ENCODE measurements at regions not wholly inside any gene's neighbourhood (a gene's known extent, or its start where the extent isn't known, plus 50 kb on each side); places are given as distances from the start of the nearest gene placed in this dataset.
"Not testable (repeated sequence)": the region's sequence is repeated elsewhere in the genome, so short reads cannot be mapped to it uniquely, and the experiment has no call there.

DNA sequence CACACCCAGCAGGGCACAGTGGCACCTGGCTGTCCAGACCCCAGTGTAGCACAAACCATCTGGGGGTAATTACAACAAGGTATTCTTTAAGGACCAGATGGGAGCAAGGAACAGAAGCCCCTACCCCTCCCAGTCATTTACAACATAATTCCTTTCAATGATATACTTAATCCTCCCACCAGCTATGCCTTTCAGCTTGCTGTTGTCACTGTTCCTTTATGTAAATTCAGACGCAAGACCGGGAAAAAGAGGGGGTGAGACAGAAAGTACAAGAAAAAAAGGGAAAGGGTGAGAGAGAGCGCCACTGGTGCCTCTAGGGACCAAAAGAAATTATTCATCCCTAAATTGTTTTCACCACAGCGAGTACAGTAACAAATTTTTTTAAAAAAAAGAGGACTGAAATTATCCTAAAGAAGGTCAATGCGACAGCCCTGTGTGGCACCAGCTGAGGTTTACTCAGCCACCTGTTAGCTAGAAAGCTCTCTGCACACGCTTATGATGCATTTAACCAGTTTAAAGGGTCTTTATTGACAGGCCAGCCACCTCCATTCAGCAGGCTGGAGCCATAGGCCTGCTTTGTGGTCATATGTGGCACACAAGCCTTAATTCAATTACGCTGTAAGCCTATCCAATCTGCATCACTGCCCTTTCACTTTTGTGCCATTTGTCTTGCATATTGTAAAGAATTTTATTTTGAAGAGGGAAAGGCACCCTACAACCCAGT is 210.2 kb upstream of the ISL1 start:
- no peak for DNase-seq

DNA sequence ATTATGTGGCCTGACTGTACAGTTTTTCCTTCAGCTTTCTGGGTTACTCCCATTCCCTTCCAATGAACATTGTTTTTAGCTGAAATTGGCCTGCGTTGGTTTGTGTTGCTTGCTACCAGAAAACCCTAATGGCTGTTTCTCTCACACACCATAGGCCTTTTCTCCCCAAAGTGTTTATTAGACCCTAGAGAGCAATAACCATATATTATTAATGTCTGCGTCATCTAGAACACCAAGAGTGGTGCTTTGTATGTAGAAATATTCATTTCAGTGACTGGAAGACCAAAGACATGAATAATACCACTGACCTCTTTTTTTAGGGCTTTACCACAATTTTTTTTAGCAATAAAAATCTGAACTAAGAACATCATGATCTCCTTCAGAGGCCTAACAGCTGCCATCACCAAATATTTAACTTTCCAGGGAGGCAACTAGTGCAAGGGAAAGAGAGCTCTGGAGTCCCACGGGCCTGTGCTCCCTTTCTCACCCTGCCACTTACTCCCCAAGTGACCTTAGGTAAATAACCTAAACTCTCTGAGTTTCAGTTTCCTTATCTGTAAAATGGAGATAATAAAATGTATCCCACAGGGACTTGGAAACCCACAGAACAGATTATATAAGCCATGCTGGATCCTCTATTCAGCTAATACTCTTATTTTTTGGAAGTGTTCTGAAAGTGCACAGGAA is 201.9 kb upstream of the ISL1 start:
- DNase-seq, result no peak

DNA sequence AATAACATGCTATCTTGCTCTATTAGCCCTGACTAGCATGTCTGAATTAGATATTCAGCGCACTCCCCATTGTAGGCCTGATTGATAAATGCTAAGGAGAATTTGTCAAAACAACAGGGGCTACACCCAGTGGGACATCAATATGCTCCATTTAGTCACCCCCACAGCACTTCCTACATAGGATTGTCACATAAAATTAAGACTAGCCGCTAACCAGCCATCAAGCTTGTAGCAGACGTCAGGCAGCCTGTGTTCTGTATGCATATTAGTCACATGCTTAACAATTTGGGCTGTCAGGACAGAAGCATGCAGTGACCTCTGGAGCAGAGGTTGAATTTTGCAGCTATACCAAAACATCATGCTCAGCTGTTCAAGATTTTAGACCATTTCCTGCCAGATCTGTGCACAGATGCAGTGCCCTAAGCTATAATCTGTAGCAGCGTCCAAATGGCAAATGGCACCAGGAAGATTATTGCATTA is 197.4 kb upstream of the ISL1 start:
- DNase-seq, result no peak

DNA sequence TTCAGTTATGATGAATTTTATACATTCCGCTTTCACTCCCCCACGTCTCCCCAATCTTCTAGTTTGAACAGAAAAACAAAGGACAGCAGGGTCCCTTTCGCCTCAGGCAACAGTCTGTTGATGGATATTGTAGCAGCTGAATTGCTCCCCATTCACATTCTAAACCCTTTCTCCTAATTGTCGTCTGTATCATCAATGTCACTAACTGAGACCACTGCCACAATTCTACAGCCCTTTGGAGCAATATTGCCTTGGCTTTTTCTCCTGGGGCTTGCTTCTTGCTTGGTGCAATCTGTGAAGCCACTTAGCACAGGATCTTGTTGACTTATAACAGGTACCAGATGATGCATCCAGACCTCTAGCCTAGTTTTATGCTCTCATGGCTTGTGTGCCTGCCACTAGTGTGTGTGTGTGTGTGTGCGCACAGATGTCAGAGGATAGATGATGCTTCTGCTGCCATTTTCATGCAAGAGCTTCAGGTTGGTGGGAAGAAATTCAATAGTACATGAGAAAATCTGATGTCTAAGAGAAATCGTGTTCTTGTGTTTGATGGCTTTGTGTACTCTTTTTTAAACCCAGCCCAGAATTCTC is 195.2 kb upstream of the ISL1 start:
- DNase-seq, result no peak

DNA sequence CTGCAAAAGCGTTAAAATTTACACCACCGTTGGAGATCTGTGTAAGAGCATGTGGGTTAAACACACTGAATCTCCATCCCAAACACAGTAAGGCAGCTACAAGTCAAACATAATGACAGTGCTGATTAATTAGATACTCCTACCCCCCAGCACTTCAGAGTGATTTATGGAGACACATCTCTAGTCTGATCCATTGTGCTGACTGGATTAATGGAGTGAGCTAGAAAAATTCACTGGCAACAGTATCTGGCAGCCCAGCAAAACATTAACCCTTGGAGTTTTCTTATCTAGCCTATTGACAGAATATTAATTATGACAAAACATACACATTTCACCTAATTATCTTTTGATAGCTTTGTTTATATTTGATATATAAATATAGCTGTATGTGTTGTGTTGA is 188.6 kb upstream of the ISL1 start:
- no peak for DNase-seq

DNA sequence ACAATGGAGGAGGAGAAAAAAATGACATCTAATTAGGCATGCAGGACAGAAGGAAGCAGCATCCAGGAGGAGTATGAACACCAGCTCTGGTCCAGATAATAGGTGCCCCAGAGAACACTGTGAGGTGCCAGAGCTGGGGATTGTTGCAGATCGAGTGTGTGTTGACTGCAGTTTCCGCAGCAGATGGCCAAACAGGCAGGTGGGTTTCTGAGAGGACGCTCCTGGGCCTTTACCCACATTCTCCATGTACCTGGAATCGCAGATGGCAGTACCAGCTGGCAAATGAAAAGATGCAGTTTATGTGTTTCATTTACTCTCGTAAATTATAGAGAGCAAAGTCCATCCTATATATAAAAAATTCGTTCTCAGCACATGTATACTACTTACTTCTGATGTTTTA is 182.2 kb upstream of the ISL1 start:
- DNase-seq, result no peak

DNA sequence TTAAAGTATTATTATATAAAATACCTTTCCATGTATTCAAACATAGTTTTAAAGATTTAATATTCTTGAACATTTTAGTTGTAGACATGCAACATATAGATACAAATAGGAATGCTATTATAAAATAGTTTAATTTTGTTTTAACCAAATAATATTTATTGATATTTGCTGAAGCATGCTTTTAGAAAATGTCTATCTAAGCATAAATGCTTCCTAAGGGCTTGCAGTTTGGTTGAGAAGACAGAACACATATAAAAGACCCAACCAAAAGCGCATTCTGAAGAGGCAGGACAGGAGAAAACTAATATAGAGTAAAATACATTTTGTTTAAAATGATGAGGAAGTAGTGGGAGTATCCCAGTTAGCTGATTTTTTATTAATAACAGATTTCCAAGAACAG is 181.5 kb upstream of the ISL1 start:
- DNase-seq, result no peak

DNA sequence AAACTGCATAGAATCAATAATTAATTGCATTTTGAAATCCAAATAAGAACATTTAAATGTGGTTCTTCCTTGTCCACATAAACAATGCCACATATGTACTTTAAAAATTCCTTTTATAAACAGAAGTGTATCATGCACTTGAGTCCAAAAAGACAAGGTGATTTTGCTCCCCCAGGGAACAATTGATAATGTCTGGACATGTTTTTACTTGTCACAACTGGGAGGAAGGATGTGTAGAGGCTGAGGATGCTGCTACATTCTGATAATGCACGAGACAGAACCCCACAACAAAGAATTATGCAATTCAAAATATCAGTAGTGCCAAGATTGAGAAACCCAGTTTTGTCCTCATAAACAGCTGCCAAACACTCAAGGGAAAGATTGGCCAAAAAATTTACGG is 181.1 kb upstream of the ISL1 start:
- DNase-seq, result no peak

DNA sequence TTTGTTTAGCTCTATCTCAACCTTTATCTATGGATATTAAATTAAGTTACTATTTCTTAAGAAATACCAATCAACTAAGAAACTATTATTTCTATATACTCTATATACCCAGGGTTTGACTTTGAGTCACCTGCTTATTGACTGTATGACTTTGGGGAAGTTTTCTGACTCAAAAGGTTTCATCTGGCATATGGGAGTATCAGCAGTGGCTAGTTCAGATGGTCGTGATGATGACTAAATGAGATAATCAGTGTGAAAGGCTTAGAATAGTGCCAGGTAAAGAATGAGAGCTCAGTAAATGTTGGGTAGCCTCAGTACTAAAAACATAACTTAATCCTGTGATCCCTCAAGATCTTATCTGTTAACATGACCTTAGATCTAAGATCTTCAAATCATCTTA is 179.7 kb upstream of the ISL1 start:
- peak; percentile 1 for DNase-seq

DNA sequence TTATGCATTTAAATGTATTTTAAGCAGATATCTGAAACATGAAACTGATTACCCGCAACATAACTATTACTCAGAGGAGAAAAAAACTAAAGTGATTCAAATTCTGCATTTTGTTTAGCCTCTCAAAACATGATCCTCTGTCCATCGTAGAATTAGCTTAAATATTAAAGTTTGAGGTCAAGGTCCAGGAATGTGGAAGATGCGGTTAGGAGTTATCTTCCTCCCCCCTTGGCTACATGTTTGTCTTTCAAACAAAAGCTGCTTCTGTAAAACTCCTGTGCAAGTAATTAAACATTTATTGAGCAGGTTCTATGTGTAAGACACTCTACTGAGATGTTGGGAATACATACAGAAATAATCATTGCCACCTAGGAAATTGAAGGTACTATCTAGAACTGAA is 175.0 kb upstream of the ISL1 start:
- DNase-seq, result no peak

DNA sequence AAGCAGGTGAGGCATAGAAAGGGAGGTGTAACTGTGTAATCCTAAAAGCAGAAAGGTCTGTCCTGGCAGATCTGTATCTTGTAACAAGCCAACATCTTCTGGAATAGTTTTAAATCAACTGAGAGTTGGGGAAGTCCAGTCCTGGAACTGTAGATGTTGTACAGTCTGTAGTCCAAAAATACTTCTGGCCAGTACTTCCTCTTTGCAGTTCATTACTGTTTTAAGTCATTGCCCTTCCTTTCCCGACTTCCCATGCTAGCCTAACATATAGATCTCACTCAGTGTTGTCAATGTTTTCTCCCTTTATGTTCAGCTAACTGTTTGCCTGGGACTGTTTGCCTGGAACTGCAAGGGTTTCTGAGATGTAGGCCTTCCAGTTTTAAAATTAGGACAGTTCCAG is 168.5 kb upstream of the ISL1 start:
- no peak for DNase-seq

DNA sequence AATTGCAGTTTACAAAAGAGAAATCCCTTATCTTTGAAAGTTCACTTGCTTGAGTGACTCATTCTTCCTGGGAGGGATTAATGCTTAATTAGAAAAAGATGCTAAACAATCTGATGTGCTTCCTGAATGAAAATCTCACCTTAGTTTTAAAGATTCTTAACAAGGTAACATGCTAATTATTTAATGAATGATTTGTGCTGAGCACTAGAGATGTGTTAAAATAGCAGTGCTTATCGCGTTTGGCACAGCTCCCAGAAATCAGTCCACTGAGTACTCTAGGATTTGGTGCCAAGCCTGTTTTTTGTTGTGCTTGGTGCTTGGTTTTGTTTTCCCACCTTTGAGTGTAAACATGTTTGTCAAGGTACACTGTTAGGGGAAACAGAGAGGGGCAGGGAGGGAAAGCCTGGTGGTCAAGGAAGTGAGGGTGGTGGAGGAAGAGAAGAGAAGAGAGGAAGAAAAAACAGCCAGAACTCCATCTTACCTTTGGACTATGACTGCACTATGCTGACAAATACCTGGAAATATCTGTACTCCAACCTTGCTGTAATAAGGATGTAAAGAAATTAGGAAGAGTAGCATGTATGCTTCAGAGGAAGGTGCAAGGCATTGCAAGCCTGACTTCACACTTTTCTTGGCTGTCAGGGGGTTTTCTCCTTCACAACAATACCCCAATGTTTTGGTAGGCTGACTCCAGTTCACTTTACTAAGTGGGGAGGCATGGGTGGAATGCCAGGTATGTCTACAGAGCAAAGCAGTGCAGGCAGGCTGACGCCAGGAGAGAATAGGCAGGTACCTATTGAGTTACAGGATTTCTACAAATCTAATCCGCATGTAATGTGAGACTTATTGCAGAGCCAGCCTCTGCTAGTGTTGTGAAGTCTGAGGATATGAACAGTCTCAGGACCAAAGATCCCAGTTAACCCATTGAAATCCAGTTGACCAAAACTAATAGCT is 157.2 kb upstream of the ISL1 start:
- DNase-seq, result no peak

DNA sequence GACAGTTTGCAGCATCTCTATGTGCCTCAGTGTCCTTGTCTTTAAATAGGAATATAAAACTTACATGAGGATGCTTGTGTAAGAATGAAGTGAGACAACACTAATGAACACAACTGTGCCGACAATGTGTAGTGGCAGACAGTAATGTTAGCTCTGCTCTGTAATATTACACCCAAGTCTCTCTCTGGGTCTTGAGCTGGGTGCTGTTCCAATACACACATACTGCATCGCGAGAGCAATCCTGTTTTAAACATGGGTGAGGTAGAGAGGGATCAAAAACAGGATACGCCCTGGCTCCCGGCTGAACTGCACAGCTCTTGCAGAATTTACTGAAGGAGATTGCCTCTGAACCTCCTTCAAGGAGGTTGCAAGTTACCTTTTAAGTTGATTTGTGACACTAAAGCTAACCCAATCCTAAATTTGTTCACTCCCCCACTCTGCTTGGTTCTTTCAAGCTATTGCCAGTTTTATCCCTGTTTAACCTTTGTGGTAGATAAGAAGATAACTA is 155.2 kb upstream of the ISL1 start:
- DNase-seq, result no peak

DNA sequence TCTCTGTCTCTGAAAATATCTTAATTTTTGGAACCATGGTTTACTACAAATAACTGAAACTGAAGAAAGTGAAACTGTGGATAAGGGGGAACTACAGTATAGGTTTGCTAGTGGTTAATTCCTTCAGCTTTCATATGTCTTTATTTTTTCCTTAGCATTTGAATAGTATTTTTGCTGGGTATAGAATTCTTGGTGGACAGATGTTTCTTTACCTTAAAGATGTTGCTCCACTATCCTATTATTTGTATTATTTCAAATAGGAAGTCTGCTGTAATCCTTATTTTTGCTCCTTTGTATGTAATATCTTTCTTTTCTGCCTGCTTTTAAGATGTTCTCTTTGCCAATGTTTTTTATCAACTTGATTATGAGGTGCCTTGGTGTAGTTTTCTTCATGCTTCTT is 152.9 kb upstream of the ISL1 start:
- DNase-seq, result no peak

DNA sequence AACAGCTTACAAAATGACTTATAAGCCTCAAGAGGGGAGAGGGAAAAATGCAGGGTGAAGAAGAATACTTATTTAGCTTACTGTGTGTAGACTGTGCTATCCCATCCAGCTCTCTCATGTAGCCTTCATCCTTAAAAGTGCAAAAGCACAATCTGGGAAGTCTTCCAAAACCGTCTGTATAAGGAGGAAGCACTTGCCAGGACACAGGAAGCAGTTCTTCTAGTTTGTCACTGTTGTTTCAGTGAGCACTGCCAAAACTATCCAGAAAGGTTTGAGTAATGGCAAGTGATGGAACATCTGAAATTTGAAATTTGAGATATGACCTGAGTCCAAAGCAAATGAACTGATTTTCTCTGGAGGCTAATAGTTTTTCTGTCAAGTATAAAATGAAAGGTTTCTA is 140.8 kb upstream of the ISL1 start:
- DNase-seq, result no peak

DNA sequence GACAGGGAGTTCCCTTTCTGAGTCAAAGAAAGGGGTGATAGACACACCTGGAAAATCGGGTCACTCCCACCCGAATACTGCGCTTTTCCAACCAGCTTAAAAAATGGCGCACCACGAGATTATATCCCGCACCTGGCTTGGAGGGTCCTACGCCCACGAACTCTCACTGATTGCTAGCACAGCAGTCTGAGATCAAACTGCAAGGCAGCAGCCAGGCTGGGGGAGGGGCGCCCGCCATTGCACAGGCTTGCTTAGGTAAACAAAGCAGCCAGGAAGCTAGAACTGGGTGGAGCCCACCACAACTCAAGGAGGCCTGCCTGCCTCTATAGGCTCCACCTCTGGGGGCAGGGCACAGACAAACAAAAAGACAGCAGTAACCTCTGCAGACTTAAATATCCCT is 132.3 kb upstream of the ISL1 start:
- DNase-seq, result not testable (repeated sequence)

DNA sequence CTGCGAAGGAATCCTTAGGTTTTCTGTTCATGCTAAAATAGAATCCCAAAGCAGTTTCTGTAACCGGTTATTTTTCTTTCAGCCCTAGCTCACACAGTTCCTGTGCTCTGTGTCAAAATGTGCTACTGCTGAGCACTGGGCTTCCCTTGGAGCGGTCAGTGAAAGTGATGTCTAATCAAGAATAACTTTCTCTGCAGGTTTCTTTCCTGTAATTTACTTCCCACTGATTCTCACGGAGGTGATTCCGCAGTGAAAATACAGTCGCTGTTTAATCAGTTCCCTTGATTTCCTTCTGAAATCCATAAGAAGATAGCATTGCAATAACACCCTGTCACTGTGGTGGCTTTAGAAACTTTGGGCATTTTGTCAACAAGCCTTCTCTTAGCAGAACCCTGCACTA is 112.0 kb upstream of the ISL1 start:
- DNase-seq, result no peak

DNA sequence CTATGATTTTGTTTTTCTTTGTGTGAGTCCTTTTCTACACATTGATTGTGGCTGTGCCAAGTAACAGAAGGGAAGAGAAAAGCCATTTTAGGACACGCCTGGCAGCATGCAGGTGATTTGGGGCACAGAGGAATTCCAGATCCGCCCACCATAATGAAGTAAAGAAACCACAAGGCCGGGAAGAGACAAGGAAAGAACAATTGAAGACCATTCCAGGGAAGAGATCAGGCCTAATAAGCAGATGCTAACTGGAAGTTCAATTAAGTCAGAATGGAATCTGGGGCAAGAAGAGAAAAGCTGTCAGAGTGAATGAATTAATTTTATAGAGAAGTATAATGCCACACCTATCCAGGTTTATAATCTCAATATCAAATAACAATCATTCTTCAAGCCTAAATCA is 110.2 kb upstream of the ISL1 start:
- DNase-seq, result no peak

DNA sequence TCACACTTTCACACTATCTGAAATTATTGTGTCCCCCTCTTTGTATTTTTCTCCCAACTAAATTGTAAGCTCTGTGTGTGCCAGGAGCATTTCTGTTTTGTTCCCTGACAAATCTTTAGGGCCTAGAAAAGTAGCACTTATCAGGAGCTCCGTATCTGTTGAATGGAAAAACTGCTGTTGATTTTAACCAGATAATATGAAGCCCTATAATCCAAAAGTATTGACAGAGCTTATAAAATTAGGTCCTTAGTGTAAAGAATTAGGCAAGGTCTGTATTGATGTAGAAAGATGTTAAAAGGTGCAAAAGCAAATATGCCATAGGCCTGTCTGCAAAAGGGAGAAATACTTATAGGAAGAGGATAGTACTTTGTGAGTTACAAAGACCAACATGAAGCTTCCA is 109.4 kb upstream of the ISL1 start:
- DNase-seq, result no peak

DNA sequence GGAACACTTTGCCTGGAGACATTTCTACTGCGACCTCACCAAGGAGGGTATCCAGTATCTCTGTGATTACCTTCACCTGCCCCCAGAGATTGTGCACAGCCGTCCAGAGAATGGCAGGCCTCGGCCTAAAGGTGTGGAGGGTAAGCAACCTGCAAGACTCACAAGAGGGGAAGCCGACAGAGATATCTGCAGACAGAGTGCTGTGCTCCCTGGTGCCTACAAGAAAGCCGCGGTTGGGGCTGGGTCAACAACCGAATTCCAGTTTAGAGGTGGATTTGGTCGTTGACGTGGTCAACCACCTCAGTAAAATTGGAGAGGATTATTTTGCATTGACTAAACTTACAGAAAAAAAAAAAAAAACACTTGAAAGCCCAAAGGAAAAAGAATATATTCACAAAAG is 107.8 kb upstream of the ISL1 start:
- DNase-seq, result no peak

DNA sequence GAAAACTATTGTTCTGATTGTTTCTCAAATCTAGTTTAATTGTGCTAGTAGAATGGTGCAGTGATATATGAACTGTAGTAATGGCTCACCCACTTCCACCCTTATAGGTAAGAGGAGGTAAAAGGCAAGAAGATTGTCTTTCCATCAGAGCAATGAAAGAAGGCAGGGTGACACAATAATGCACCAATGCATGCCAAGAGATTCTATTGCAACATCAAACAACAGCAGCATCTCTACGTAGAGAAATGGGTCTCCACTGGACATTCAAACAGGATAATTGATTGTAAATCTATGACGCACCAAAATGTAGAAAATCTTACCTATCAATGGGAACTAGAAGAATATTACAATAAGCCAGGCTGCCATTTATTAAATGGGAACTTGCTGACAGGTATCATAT is 107.0 kb upstream of the ISL1 start:
- no peak for DNase-seq

DNA sequence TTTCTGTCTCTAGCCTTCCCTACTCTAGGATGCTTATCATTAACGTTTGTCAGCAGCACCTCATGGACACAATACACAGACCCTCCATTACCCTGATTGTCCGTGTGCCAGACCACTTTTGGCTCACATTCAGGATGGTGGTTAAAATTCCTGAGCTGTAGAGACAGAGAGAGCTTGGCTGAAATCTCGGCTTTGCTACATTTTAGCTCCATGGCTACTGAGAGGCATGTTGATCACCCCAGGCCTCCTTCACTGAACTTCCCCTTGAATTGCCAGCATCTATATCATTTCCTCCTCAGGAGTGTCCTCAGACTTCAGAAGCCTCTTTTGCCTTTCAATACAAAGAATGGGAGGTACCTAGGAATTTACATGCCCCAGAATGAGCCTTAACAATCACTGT is 104.7 kb upstream of the ISL1 start:
- no peak for DNase-seq

All from activated CD4-positive, alpha-beta T cell treated with anti-CD3 and anti-CD28 coated beads, Interleukin-10, Interleukin-2, amounts not matched to agents 100 ng/mL and 50 ng/mL, durations not matched to agents 16 hours and 8 hours (primary cell).